ENCODE measurements at regions not wholly inside any gene's neighbourhood (a gene's known extent, or its start where the extent isn't known, plus 50 kb on each side); places are given as distances from the start of the nearest gene placed in this dataset.

DNA sequence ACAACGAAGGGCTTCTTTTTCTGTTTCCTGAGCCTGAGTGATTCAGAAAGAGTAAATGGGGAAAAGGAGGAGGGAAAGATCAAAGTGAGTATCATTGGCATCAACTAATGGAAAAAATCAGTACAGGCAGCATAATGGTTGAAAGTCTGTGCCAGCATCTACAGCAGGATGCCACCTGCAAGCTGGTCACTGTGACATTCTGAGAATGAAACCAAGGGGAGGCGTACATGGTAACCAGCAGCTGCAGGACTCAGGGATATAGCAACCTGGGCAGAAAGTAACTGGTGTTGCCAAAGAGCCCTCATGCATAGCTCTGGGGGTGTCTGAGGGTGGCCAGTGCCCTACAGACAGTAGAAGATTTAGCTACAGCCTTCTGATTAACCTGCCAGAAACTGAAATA is 305.9 kb downstream of the BRINP2 start:
- ChIA-PET POLR2A (no interaction called here), CTCF (ENCODE audit: low intra/inter-chr PET ratio, low total read pairs) (no interaction called here)
- 29% methylated on average over 2 of the region's 2 CpGs for WGBS (ENCODE audit: low lambda C conversion rate)
- H3K36me3 ChIP-seq (replicated peaks in 1 of 2; ENCODE audit: control insufficient read depth in 1 of 2, insufficient read depth in 2 of 2, low read length in 2 of 2): no peaks in the 10 kb centered on the region
- BruUV-seq (replicated peaks): no TSS peak
- DNase-seq (ENCODE audit: low spot score) (no peak), FAIRE-seq (no peak), ATAC-seq (no peak)
- H3K9ac ChIP-seq (ENCODE audit: insufficient read depth, low read depth, low read length): no peak overlapping the region
- no peaks in the 10 kb centered on the region for H3K9me3 ChIP-seq (ENCODE audit: low read length)
- no peaks in the 10 kb centered on the region for H3K4me1 ChIP-seq (ENCODE audit: insufficient read depth, low read length)
- no peaks in the 10 kb centered on the region for H4K20me1 ChIP-seq (ENCODE audit: insufficient read depth, low read length)
- H3K79me2 ChIP-seq (ENCODE audit: insufficient read depth, low read length): no peaks in the 10 kb centered on the region
- in situ Hi-C loops (cut with HindIII; ENCODE audit: extremely low pct_ligation_motif_present, low pct_unique_long_range_greater_than_20kb): no loop called here
- no peak overlapping the region for H3K4me2 ChIP-seq (ENCODE audit: low read depth, low read length)
- H3K27ac ChIP-seq (ENCODE audit: extremely low read length, insufficient read depth, low read length): no peak overlapping the region
- H2AFZ ChIP-seq (ENCODE audit: low read length): no peak overlapping the region
- intact Hi-C loops (cut with micrococcal nuclease; ENCODE audit: unreplicated experiment): no loop called here
- TF ChIP-seq YY1 (IDR thresholded peaks at IDR 0.05; ENCODE audit: insufficient read depth, insufficient replicate concordance, low read depth, low read length): no peak
- no peak for TF ChIP-seq HDAC1 (CRISPR knock-in tag; IDR thresholded peaks at IDR 0.05)
- no peak for TF ChIP-seq BCL3 (CRISPR knock-in tag; IDR thresholded peaks at IDR 0.05)
- TF ChIP-seq AGO2 (optimal IDR thresholded peaks at IDR 0.05; ENCODE audit: low read depth, low read length): no peak
- TF ChIP-seq ZSCAN25 (CRISPR knock-in tag; IDR thresholded peaks at IDR 0.05): no peak
- TF ChIP-seq TMF1 (CRISPR knock-in tag; IDR thresholded peaks at IDR 0.05; ENCODE audit: low read depth): no peak
- no peak for TF ChIP-seq CAMTA2 (CRISPR knock-in tag; IDR thresholded peaks at IDR 0.05; ENCODE audit: borderline replicate concordance)
- TF ChIP-seq MED1 (CRISPR knock-in tag; IDR thresholded peaks at IDR 0.05): no peak
- H3K4me3 ChIP-seq (replicated peaks in 1 of 3; ENCODE audit: insufficient read depth in 1 of 3, low read depth in 2 of 3, low read length in 3 of 3): no peak overlapping the region
- H3K27me3 ChIP-seq (ENCODE audit: control insufficient read depth in 1 of 2, insufficient read depth in 2 of 2, low read length in 2 of 2): no peaks in the 10 kb centered on the region

- no peaks in the 10 kb centered on the region for H4K20me1 ChIP-seq (ENCODE audit: insufficient read depth, low read length)
- H3K36me3 ChIP-seq (replicated peaks in 1 of 2; ENCODE audit: control insufficient read depth in 1 of 2, insufficient read depth in 2 of 2, low read length in 2 of 2): no peaks in the 10 kb centered on the region
- H2AFZ ChIP-seq (ENCODE audit: low read length): no peak overlapping the region
- ChIA-PET CTCF (ENCODE audit: low intra/inter-chr PET ratio, low total read pairs) (no interaction called here), POLR2A (no interaction called here)
- H3K9me3 ChIP-seq (ENCODE audit: low read length): no peaks in the 10 kb centered on the region
- in situ Hi-C loops (cut with HindIII; ENCODE audit: extremely low pct_ligation_motif_present, low pct_unique_long_range_greater_than_20kb): no loop called here
- H3K4me2 ChIP-seq (ENCODE audit: low read depth, low read length): no peak overlapping the region
- BruUV-seq (replicated peaks): no TSS peak
- H3K4me3 ChIP-seq (replicated peaks in 1 of 3; ENCODE audit: insufficient read depth in 1 of 3, low read depth in 2 of 3, low read length in 3 of 3): no peak overlapping the region
- no peak for DNase-seq (ENCODE audit: low spot score)
- H3K79me2 ChIP-seq (ENCODE audit: insufficient read depth, low read length): no peaks in the 10 kb centered on the region
- H3K27me3 ChIP-seq (ENCODE audit: control insufficient read depth in 1 of 2, insufficient read depth in 2 of 2, low read length in 2 of 2): no peaks in the 10 kb centered on the region
- no peak for FAIRE-seq
- intact Hi-C loops (cut with micrococcal nuclease; ENCODE audit: unreplicated experiment): no loop called here
- no peak for ATAC-seq
- no peak overlapping the region for H3K9ac ChIP-seq (ENCODE audit: insufficient read depth, low read depth, low read length)
- no peaks in the 10 kb centered on the region for H3K4me1 ChIP-seq (ENCODE audit: insufficient read depth, low read length)
- 0% methylated on average over 1 of the region's 1 CpG for WGBS (ENCODE audit: low lambda C conversion rate)
- H3K27ac ChIP-seq (ENCODE audit: extremely low read length, insufficient read depth, low read length): no peak overlapping the region
- TF ChIP-seq ZNF142 (CRISPR knock-in tag; IDR thresholded peaks at IDR 0.05): no peak
- no peak for TF ChIP-seq HOXD1 (CRISPR knock-in tag; IDR thresholded peaks at IDR 0.05)
- no peak for TF ChIP-seq ZNF234 (CRISPR knock-in tag; conservative IDR thresholded peaks at IDR 0.05)
- TF ChIP-seq EZH2 (conservative IDR thresholded peaks at IDR 0.05; ENCODE audit: low read depth, low read length): no peak
- no peak for TF ChIP-seq NFE2L2 (IDR thresholded peaks at IDR 0.05; ENCODE audit: low read length)
- no peak for TF ChIP-seq ELF4 (CRISPR knock-in tag; IDR thresholded peaks at IDR 0.05; ENCODE audit: borderline replicate concordance)
- no peak for TF ChIP-seq ZNF572 (CRISPR knock-in tag; IDR thresholded peaks at IDR 0.05)
Observed at GRCh38 chr1:177472567-177472966, 301.8 kb downstream of the BRINP2 start.

Measured in HepG2 (cell line).